ENCODE measurements at regions not wholly inside any gene's neighbourhood (a gene's known extent, or its start where the extent isn't known, plus 50 kb on each side); places are given as distances from the start of the nearest gene placed in this dataset.

DNA sequence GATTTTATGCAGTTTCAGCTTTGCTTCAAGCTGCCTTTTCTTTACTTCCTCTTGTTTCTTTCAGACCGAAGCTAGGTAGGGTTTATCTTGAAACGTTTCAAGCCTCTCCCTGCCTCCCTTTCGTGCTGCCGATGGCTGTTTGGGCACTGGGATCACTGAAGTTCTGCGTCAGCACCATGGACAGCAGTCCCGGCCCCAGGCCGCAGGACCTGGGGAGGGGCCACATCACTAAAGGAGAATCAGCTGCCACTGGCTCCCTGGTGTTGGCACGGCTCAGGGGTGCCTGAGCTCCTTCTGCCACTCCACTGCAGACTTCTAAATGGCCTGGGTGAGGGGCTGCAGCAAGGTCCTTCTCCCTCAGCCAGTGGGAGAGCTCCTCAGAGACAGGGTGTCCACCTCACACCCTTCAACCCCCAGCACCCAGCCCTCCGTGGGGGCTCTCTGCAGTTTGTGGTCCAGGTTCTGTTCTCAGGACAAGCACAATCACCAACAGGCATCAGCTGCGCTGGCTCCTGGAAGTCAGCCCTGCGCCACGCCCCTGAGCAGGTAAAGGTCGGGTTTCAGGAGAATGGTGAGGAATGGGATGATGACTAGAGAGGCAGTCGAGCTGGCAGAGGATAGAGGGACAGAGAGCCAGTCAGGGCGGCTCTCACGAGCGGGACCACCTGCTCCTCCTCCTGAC is 387.2 kb downstream of the TCERG1L start:
- Histone ChIP-seq H3K4me2 (no peak overlapping the region), H3K79me2 (ENCODE audit: insufficient read depth, low read depth) (no peaks in the 10 kb centered on the region), H3K27me3 (ENCODE audit: insufficient read depth, low read depth) (no peaks in the 10 kb centered on the region), H3K4me1 (ENCODE audit: low read depth, poor library complexity, severe bottlenecking) (no peaks in the 10 kb centered on the region), H2AFZ (ENCODE audit: low read depth) (no peak overlapping the region), H3K9ac (no peak overlapping the region), H3K27ac (no peak overlapping the region), H3K36me3 (ENCODE audit: insufficient read depth) (no peaks in the 10 kb centered on the region), H3K4me3 (IDR thresholded peaks at IDR 0.05; ENCODE audit: insufficient read depth, low read depth, low read length) (no peak overlapping the region), H4K20me1 (ENCODE audit: insufficient read depth) (no peaks in the 10 kb centered on the region)
- TF ChIP-seq, protein P1, sequence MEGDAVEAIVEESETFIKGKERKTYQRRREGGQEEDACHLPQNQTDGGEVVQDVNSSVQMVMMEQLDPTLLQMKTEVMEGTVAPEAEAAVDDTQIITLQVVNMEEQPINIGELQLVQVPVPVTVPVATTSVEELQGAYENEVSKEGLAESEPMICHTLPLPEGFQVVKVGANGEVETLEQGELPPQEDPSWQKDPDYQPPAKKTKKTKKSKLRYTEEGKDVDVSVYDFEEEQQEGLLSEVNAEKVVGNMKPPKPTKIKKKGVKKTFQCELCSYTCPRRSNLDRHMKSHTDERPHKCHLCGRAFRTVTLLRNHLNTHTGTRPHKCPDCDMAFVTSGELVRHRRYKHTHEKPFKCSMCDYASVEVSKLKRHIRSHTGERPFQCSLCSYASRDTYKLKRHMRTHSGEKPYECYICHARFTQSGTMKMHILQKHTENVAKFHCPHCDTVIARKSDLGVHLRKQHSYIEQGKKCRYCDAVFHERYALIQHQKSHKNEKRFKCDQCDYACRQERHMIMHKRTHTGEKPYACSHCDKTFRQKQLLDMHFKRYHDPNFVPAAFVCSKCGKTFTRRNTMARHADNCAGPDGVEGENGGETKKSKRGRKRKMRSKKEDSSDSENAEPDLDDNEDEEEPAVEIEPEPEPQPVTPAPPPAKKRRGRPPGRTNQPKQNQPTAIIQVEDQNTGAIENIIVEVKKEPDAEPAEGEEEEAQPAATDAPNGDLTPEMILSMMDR (conservative IDR thresholded peaks at IDR 0.05; ENCODE audit: low read depth, low read length), result no peak

DNA sequence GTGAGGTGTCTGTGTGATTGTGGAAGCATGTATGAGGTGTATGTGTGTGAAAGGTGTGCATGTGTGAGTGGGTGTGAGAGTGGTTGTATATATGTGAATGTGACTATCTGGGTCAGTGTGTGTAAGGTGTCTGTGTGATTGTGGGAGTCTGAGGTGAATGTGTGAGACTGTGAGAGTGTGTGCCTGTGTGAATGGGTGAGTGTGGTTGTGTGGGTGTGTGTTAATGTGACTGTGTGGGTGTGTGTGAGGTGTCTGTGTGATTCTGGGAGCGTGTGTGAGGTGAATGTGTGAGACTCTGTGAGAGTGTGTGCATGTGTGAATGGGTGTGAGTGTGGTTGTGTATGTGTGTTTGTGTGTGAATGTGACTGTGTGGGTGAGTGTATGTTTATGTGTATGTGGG is 385.1 kb downstream of the TCERG1L start:
- no peak overlapping the region for H3K4me3 ChIP-seq (IDR thresholded peaks at IDR 0.05; ENCODE audit: insufficient read depth, low read depth, low read length)
- no peaks in the 10 kb centered on the region for H4K20me1 ChIP-seq (ENCODE audit: insufficient read depth)
- no peak overlapping the region for H3K27ac ChIP-seq
- no peaks in the 10 kb centered on the region for H3K36me3 ChIP-seq (ENCODE audit: insufficient read depth)
- TF ChIP-seq, protein P1 (conservative IDR thresholded peaks at IDR 0.05; ENCODE audit: low read depth, low read length), result no peak
- no peaks in the 10 kb centered on the region for H3K4me1 ChIP-seq (ENCODE audit: low read depth, poor library complexity, severe bottlenecking)
- no peaks in the 10 kb centered on the region for H3K27me3 ChIP-seq (ENCODE audit: insufficient read depth, low read depth)
- H3K79me2 ChIP-seq (ENCODE audit: insufficient read depth, low read depth), result no peaks in the 10 kb centered on the region
- H3K9ac ChIP-seq, result no peak overlapping the region
- no peak overlapping the region for H2AFZ ChIP-seq (ENCODE audit: low read depth)
- no peak overlapping the region for H3K4me2 ChIP-seq

DNA sequence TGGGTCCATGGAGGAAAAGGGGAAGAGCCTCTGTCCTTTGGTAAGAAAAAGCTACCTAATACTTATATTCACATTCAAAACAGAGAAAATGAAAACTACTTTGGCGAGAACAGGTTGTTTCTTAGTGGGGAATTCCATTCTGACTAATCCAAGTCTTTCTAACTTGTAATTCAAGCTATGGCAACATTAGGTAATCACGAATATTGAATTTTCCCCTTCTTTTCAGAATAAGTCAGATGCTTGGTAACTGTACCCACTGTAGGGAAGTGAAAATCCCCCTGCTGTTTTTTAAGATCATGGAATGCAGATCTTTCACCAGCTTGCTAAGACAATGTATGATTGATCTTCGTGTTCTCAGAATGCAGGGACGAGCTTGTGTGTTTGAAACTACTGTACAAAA is 384.4 kb downstream of the TCERG1L start:
- no peak overlapping the region for H3K27ac ChIP-seq
- H3K4me3 ChIP-seq (IDR thresholded peaks at IDR 0.05; ENCODE audit: insufficient read depth, low read depth, low read length), result no peak overlapping the region
- no peak overlapping the region for H2AFZ ChIP-seq (ENCODE audit: low read depth)
- TF ChIP-seq, protein P1 (conservative IDR thresholded peaks at IDR 0.05; ENCODE audit: low read depth, low read length), result no peak
- H3K79me2 ChIP-seq (ENCODE audit: insufficient read depth, low read depth), result no peaks in the 10 kb centered on the region
- H3K27me3 ChIP-seq (ENCODE audit: insufficient read depth, low read depth), result no peaks in the 10 kb centered on the region
- no peak overlapping the region for H3K4me2 ChIP-seq
- H3K9ac ChIP-seq, result no peak overlapping the region
- H3K4me1 ChIP-seq (ENCODE audit: low read depth, poor library complexity, severe bottlenecking), result no peaks in the 10 kb centered on the region
- H3K36me3 ChIP-seq (ENCODE audit: insufficient read depth), result no peaks in the 10 kb centered on the region
- H4K20me1 ChIP-seq (ENCODE audit: insufficient read depth), result no peaks in the 10 kb centered on the region

DNA sequence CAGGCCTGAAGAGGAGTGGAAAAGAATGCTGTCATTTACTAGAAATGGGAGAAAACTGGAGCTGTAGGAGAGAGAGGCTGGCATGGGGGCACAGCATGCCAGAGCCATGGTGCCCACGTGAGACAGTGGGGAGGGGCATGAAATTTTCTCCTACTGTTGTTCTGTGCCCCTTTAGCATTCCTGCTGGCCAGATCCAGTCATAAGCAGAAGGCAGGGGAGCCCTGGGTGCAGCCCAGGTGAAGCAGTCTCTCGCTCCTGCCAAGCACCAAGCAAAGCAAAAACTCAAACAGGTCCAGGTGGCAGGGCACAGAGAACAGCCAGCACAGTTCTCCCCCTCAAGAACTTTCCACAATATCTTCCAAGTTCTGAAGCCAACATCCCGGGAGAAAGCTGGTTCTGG is 383.2 kb downstream of the TCERG1L start:
- Histone ChIP-seq H4K20me1 (ENCODE audit: insufficient read depth) (no peaks in the 10 kb centered on the region), H3K4me1 (ENCODE audit: low read depth, poor library complexity, severe bottlenecking) (no peaks in the 10 kb centered on the region), H3K36me3 (ENCODE audit: insufficient read depth) (no peaks in the 10 kb centered on the region), H3K9ac (no peak overlapping the region), H3K4me3 (IDR thresholded peaks at IDR 0.05; ENCODE audit: insufficient read depth, low read depth, low read length) (no peak overlapping the region), H3K4me2 (no peak overlapping the region), H2AFZ (ENCODE audit: low read depth) (no peak overlapping the region), H3K27ac (no peak overlapping the region), H3K27me3 (ENCODE audit: insufficient read depth, low read depth) (no peaks in the 10 kb centered on the region), H3K79me2 (ENCODE audit: insufficient read depth, low read depth) (no peaks in the 10 kb centered on the region)
- TF ChIP-seq, protein P1 (conservative IDR thresholded peaks at IDR 0.05; ENCODE audit: low read depth, low read length), result no peak

All from KMS-11 (cell line).